Daoy (cell line): ENCODE measurements at regions not wholly inside any gene's neighbourhood (a gene's known extent, or its start where the extent isn't known, plus 50 kb on each side); places are given as distances from the start of the nearest gene placed in this dataset.
"Not testable (repeated sequence)": the region's sequence is repeated elsewhere in the genome, so short reads cannot be mapped to it uniquely, and the experiment has no call there.

Experiments
- DNase-seq: peaks from one replicate; pipeline ENCODE4 v3.0.0-alpha.2; 2015; ENCODE audit warnings: low read depth

GRCh38 chr13:68970532-68970931, 1137.1 kb upstream of the ATXN8OS start:
- no peak for DNase-seq

GRCh38 chr13:68948586-68948985, 1159.0 kb upstream of the ATXN8OS start:
- DNase-seq: no peak

- DNase-seq: no peak
Measured at GRCh38 chr13:68944272-68944671, 1163.4 kb upstream of the ATXN8OS start.

GRCh38 chr13:68940049-68940448, 1167.6 kb upstream of the ATXN8OS start:
- no peak for DNase-seq

GRCh38 chr13:68938639-68939038, 1169.0 kb upstream of the ATXN8OS start:
- DNase-seq: no peak

GRCh38 chr13:68929075-68929745, 1178.4 kb upstream of the ATXN8OS start:
- DNase-seq: no peak

- DNase-seq: peak; percentile 5
Measured at GRCh38 chr13:68927387-68928026, 1180.1 kb upstream of the ATXN8OS start.

GRCh38 chr13:68923995-68924394, 1183.6 kb upstream of the ATXN8OS start:
- DNase-seq: no peak

GRCh38 chr13:68908879-68909278, 1198.7 kb upstream of the ATXN8OS start:
- no peak for DNase-seq

- no peak for DNase-seq
Measured at GRCh38 chr13:68905186-68905585, 1202.4 kb upstream of the ATXN8OS start.

GRCh38 chr13:68897331-68897928, 1210.2 kb upstream of the ATXN8OS start:
- no peak for DNase-seq

- DNase-seq: no peak
Measured at GRCh38 chr13:68895696-68896095, 1211.9 kb upstream of the ATXN8OS start.

GRCh38 chr13:68893721-68894120, 1213.9 kb upstream of the ATXN8OS start:
- DNase-seq: not testable (repeated sequence)

- DNase-seq: not testable (repeated sequence)
Measured at GRCh38 chr13:68892596-68892995, 1215.0 kb upstream of the ATXN8OS start.

- not testable (repeated sequence) for DNase-seq
Measured at GRCh38 chr13:68890101-68890500, 1217.5 kb upstream of the ATXN8OS start.

GRCh38 chr13:68888832-68889231, 1218.8 kb upstream of the ATXN8OS start:
- DNase-seq: no peak

GRCh38 chr13:68872338-68872737, 1235.3 kb upstream of the ATXN8OS start:
- DNase-seq: no peak

GRCh38 chr13:68851026-68851425, 1256.6 kb upstream of the ATXN8OS start:
- DNase-seq: peak; percentile 6

GRCh38 chr13:68850160-68850559, 1257.5 kb upstream of the ATXN8OS start:
- DNase-seq: no peak

GRCh38 chr13:68846663-68847062, 1261.0 kb upstream of the ATXN8OS start:
- no peak for DNase-seq

- DNase-seq: no peak
Measured at GRCh38 chr13:68834375-68834774, 1273.3 kb upstream of the ATXN8OS start.

GRCh38 chr13:68816715-68817114, 1290.9 kb upstream of the ATXN8OS start:
- DNase-seq: no peak

GRCh38 chr13:68813180-68813796, 1294.3 kb upstream of the ATXN8OS start:
- DNase-seq: no peak
